ENCODE measurements at regions not wholly inside any gene's neighbourhood (a gene's known extent, or its start where the extent isn't known, plus 50 kb on each side); places are given as distances from the start of the nearest gene placed in this dataset.

- TF ChIP-seq, protein P1, sequence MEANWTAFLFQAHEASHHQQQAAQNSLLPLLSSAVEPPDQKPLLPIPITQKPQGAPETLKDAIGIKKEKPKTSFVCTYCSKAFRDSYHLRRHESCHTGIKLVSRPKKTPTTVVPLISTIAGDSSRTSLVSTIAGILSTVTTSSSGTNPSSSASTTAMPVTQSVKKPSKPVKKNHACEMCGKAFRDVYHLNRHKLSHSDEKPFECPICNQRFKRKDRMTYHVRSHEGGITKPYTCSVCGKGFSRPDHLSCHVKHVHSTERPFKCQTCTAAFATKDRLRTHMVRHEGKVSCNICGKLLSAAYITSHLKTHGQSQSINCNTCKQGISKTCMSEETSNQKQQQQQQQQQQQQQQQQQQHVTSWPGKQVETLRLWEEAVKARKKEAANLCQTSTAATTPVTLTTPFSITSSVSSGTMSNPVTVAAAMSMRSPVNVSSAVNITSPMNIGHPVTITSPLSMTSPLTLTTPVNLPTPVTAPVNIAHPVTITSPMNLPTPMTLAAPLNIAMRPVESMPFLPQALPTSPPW (CRISPR knock-in tag; IDR thresholded peaks at IDR 0.05): peak; percentile 18; the same call in 1 of the 2 replicates
- TF ChIP-seq NR2C1 (IDR thresholded peaks at IDR 0.05) (no peak), NR2C1 (tag; IDR thresholded peaks at IDR 0.05) (peak; percentile 56), RBM14 (IDR thresholded peaks at IDR 0.05; ENCODE audit: borderline replicate concordance, insufficient read depth, low read depth, low read length) (no peak), POLR2H (tag; IDR thresholded peaks at IDR 0.05; ENCODE audit: low read depth) (peak; percentile 91; the same call in 1 of the 2 replicates), KDM1A (IDR thresholded peaks at IDR 0.05) (no peak), RBFOX2 (IDR thresholded peaks at IDR 0.05; ENCODE audit: low read depth, low read length) (peak; percentile 43), CAMTA2 (CRISPR knock-in tag; conservative IDR thresholded peaks at IDR 0.05) (no peak), EP300 (IDR thresholded peaks at IDR 0.05; ENCODE audit: low read length) (peak; percentile 73; the same call in 1 of the 2 replicates), KLF16 (IDR thresholded peaks at IDR 0.05) (no peak), HDAC8 (tag; IDR thresholded peaks at IDR 0.05) (peak; percentile 92), HIVEP1 (CRISPR knock-in tag; IDR thresholded peaks at IDR 0.05) (0 out of 2 replicates have a peak, but pooled peaks have one; percentile 30), NFE2L1 (tag; IDR thresholded peaks at IDR 0.05; ENCODE audit: borderline replicate concordance, low read depth) (no peak), ZNF644 (tag; IDR thresholded peaks at IDR 0.05; ENCODE audit: low read depth) (peak; percentile 73; the same call in 1 of the 2 replicates)
- TF ChIP-seq, protein P2, sequence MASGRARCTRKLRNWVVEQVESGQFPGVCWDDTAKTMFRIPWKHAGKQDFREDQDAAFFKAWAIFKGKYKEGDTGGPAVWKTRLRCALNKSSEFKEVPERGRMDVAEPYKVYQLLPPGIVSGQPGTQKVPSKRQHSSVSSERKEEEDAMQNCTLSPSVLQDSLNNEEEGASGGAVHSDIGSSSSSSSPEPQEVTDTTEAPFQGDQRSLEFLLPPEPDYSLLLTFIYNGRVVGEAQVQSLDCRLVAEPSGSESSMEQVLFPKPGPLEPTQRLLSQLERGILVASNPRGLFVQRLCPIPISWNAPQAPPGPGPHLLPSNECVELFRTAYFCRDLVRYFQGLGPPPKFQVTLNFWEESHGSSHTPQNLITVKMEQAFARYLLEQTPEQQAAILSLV (tag; IDR thresholded peaks at IDR 0.05): no peak
- TF ChIP-seq, protein P3, sequence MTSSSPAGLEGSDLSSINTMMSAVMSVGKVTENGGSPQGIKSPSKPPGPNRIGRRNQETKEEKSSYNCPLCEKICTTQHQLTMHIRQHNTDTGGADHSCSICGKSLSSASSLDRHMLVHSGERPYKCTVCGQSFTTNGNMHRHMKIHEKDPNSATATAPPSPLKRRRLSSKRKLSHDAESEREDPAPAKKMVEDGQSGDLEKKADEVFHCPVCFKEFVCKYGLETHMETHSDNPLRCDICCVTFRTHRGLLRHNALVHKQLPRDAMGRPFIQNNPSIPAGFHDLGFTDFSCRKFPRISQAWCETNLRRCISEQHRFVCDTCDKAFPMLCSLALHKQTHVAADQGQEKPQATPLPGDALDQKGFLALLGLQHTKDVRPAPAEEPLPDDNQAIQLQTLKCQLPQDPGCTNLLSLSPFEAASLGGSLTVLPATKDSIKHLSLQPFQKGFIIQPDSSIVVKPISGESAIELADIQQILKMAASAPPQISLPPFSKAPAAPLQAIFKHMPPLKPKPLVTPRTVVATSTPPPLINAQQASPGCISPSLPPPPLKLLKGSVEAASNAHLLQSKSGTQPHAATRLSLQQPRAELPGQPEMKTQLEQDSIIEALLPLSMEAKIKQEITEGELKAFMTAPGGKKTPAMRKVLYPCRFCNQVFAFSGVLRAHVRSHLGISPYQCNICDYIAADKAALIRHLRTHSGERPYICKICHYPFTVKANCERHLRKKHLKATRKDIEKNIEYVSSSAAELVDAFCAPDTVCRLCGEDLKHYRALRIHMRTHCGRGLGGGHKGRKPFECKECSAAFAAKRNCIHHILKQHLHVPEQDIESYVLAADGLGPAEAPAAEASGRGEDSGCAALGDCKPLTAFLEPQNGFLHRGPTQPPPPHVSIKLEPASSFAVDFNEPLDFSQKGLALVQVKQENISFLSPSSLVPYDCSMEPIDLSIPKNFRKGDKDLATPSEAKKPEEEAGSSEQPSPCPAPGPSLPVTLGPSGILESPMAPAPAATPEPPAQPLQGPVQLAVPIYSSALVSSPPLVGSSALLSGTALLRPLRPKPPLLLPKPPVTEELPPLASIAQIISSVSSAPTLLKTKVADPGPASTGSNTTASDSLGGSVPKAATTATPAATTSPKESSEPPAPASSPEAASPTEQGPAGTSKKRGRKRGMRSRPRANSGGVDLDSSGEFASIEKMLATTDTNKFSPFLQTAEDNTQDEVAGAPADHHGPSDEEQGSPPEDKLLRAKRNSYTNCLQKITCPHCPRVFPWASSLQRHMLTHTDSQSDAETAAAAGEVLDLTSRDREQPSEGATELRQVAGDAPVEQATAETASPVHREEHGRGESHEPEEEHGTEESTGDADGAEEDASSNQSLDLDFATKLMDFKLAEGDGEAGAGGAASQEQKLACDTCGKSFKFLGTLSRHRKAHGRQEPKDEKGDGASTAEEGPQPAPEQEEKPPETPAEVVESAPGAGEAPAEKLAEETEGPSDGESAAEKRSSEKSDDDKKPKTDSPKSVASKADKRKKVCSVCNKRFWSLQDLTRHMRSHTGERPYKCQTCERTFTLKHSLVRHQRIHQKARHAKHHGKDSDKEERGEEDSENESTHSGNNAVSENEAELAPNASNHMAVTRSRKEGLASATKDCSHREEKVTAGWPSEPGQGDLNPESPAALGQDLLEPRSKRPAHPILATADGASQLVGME (CRISPR knock-in tag; IDR thresholded peaks at IDR 0.05): 0 out of 2 replicates have a peak, but pooled peaks have one; percentile 18
- TF ChIP-seq, protein P4, sequence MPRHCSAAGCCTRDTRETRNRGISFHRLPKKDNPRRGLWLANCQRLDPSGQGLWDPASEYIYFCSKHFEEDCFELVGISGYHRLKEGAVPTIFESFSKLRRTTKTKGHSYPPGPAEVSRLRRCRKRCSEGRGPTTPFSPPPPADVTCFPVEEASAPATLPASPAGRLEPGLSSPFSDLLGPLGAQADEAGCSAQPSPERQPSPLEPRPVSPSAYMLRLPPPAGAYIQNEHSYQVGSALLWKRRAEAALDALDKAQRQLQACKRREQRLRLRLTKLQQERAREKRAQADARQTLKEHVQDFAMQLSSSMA (CRISPR knock-in tag; IDR thresholded peaks at IDR 0.05): no peak
- TF ChIP-seq, protein P5, sequence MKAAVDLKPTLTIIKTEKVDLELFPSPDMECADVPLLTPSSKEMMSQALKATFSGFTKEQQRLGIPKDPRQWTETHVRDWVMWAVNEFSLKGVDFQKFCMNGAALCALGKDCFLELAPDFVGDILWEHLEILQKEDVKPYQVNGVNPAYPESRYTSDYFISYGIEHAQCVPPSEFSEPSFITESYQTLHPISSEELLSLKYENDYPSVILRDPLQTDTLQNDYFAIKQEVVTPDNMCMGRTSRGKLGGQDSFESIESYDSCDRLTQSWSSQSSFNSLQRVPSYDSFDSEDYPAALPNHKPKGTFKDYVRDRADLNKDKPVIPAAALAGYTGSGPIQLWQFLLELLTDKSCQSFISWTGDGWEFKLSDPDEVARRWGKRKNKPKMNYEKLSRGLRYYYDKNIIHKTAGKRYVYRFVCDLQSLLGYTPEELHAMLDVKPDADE (conservative IDR thresholded peaks at IDR 0.05; ENCODE audit: control insufficient read depth, low read depth, low read length): no peak
Measured at GRCh38 chr1:112318698-112319370, 77.2 kb upstream of the CTTNBP2NL start (continued).

Data from K562 (cell line).